Neutrophil (primary cell): ENCODE measurements at regions not wholly inside any gene's neighbourhood (a gene's known extent, or its start where the extent isn't known, plus 50 kb on each side); places are given as distances from the start of the nearest gene placed in this dataset.

Experiments used
- H3K27ac ChIP-seq: fragments of 200-600 bp; sonication (generic); 2 replicates; pipeline ENCODE4 v1.5.1; 2016; ENCODE audit warnings: mild to moderate bottlenecking, moderate library complexity
- H3K27me3 ChIP-seq: fragments of 200-600 bp; sonication (generic); 2 replicates; pipeline ENCODE4 v1.6.0; 2016; ENCODE audit warnings: mild to moderate bottlenecking
- H3K36me3 ChIP-seq: fragments of 200-600 bp; sonication (generic); 2 replicates; pipeline ENCODE4 v1.5.1; 2017
- H3K4me1 ChIP-seq, 2 experiments: fragments of 200-600 bp in 1 of 2; sonication (generic) in 1 of 2; 1 replicate in 1 of 2; 2 replicates in 1 of 2; pipeline versions ENCODE4 v1.5.1 to v1.6.1; 2013 to 2016; ENCODE audit warnings: low read depth in 1 of 2, low read length in 1 of 2, mild to moderate bottlenecking in 1 of 2, moderate library complexity in 1 of 2; ENCODE audit not compliant: control insufficient read depth in 1 of 2, insufficient read depth in 1 of 2
- H3K4me3 ChIP-seq, 2 experiments: fragments of 200-600 bp in 1 of 2; sonication (generic) in 1 of 2; 1 replicate in 1 of 2; 2 replicates in 1 of 2; pipeline ENCODE4 v1.5.1; 2013 to 2016; ENCODE audit warnings: low read depth in 1 of 2, low read length in 1 of 2, mild to moderate bottlenecking in 1 of 2, moderate library complexity in 1 of 2
- H3K9me3 ChIP-seq: fragments of 200-600 bp; sonication (generic); 2 replicates; pipeline ENCODE4 v1.5.1; 2016
- TF ChIP-seq, protein P1 (sequence below): fragments of 200-600 bp; sonication (generic); IDR thresholded peaks from 2 replicates; pipeline ENCODE4 v1.5.1; 2016; ENCODE audit warnings: antibody characterized with exemption

- Histone ChIP-seq H3K36me3 (no peaks in the 10 kb centered on the region), H3K4me3 (no peak overlapping the region), H3K27ac (no peak overlapping the region), H3K4me1 (no peaks in the 10 kb centered on the region), H3K9me3 (no peaks in the 10 kb centered on the region), H3K27me3 (no peaks in the 10 kb centered on the region)
- TF ChIP-seq, protein P1, sequence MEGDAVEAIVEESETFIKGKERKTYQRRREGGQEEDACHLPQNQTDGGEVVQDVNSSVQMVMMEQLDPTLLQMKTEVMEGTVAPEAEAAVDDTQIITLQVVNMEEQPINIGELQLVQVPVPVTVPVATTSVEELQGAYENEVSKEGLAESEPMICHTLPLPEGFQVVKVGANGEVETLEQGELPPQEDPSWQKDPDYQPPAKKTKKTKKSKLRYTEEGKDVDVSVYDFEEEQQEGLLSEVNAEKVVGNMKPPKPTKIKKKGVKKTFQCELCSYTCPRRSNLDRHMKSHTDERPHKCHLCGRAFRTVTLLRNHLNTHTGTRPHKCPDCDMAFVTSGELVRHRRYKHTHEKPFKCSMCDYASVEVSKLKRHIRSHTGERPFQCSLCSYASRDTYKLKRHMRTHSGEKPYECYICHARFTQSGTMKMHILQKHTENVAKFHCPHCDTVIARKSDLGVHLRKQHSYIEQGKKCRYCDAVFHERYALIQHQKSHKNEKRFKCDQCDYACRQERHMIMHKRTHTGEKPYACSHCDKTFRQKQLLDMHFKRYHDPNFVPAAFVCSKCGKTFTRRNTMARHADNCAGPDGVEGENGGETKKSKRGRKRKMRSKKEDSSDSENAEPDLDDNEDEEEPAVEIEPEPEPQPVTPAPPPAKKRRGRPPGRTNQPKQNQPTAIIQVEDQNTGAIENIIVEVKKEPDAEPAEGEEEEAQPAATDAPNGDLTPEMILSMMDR: no peak
Measured at GRCh38 chr6:139828751-139829519, 454.5 kb upstream of the CITED2 start.

- TF ChIP-seq, protein P1: no peak
- no peaks in the 10 kb centered on the region for H3K9me3 ChIP-seq
Measured at GRCh38 chr6:139825935-139826374, 451.5 kb upstream of the CITED2 start.

DNA sequence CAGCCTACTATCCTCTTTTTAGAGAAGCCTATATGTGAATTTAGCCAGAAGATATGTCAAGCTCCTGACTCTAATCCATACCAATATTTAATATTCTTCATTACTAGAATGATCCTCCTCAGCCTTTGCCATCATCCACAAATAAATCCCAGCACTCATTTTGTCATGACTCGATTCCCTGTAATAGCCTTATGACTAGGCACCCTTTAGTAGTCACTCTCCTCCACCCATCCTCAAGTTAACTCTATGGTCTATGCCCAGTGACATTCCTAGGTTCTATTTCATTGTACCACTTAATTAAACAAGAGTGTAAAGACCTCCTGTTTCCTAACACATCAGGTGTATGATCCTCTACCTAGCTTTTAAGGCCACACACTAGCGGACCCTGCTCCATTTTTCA, 450.4 kb upstream of the CITED2 start:
- Histone ChIP-seq H3K27ac (no peak overlapping the region), H3K9me3 (no peaks in the 10 kb centered on the region), H3K27me3 (no peaks in the 10 kb centered on the region), H3K36me3 (no peaks in the 10 kb centered on the region), H3K4me3 (no peak overlapping the region), H3K4me1 (no peaks in the 10 kb centered on the region)
- TF ChIP-seq, protein P1: no peak

More at GRCh38 chr6:139825935-139826374, 451.5 kb upstream of the CITED2 start:
- Histone ChIP-seq H3K4me3 (no peak overlapping the region), H3K27me3 (no peaks in the 10 kb centered on the region), H3K36me3 (no peaks in the 10 kb centered on the region), H3K4me1 (no peaks in the 10 kb centered on the region), H3K27ac (no peak overlapping the region)

- TF ChIP-seq, protein P1: no peak
- no peak overlapping the region for H3K27ac ChIP-seq
- no peaks in the 10 kb centered on the region for H3K4me1 ChIP-seq
- H3K27me3 ChIP-seq: no peaks in the 10 kb centered on the region
- no peak overlapping the region for H3K4me3 ChIP-seq
- no peaks in the 10 kb centered on the region for H3K9me3 ChIP-seq
- no peaks in the 10 kb centered on the region for H3K36me3 ChIP-seq
Measured at GRCh38 chr6:139823808-139824126, 449.3 kb upstream of the CITED2 start.

- no peaks in the 10 kb centered on the region for H3K9me3 ChIP-seq
- no peak overlapping the region for H3K27ac ChIP-seq
- TF ChIP-seq, protein P1: no peak
- H3K27me3 ChIP-seq: no peaks in the 10 kb centered on the region
- H3K36me3 ChIP-seq: no peaks in the 10 kb centered on the region
- H3K4me1 ChIP-seq: no peaks in the 10 kb centered on the region
- no peak overlapping the region for H3K4me3 ChIP-seq
Measured at GRCh38 chr6:139823099-139823807, 448.8 kb upstream of the CITED2 start.
